Amniotic stem cell (primary cell): ENCODE measurements at regions not wholly inside any gene's neighbourhood (a gene's known extent, or its start where the extent isn't known, plus 50 kb on each side); places are given as distances from the start of the nearest gene placed in this dataset.
A peak's percentile ranks its signal among the peaks of the same experiment; 100 is the strongest.
"Not testable (repeated sequence)": the region's sequence is repeated elsewhere in the genome, so short reads cannot be mapped to it uniquely, and the experiment has no call there.

Experiments
- DNase-seq: peaks from one replicate; lab custom pipeline; 2025; lab: John Stamatoyannopoulos, UW

- no peak for DNase-seq
Observed at GRCh38 chr1:220942278-220942677, 63.0 kb downstream of the HLX start.

- not testable (repeated sequence) for DNase-seq
Observed at GRCh38 chr1:220942914-220943313, 63.7 kb downstream of the HLX start.

- no peak for DNase-seq
Observed at GRCh38 chr1:220943319-220943996, 64.2 kb downstream of the HLX start.

GRCh38 chr1:220950576-220950975 is 71.3 kb downstream of the HLX start:
- no peak for DNase-seq

GRCh38 chr1:220952961-220953643 is 73.9 kb downstream of the HLX start:
- no peak for DNase-seq

GRCh38 chr1:220954321-220955075 is 75.3 kb downstream of the HLX start:
- DNase-seq: no peak

GRCh38 chr1:220955116-220955515 is 75.9 kb downstream of the HLX start:
- DNase-seq: no peak

GRCh38 chr1:220956501-220957232 is 77.4 kb downstream of the HLX start:
- DNase-seq: no peak

- peak; percentile 89 for DNase-seq
Observed at GRCh38 chr1:220957233-220957605, 78.0 kb downstream of the HLX start.

GRCh38 chr1:220958234-220958633 is 79.0 kb downstream of the HLX start:
- no peak for DNase-seq

GRCh38 chr1:220962031-220962751 is 82.9 kb downstream of the HLX start:
- DNase-seq: peak; percentile 60

- DNase-seq: no peak
Observed at GRCh38 chr1:220966041-220966440, 86.8 kb downstream of the HLX start.

GRCh38 chr1:220966473-220966872 is 87.2 kb downstream of the HLX start:
- DNase-seq: no peak

GRCh38 chr1:220966881-220967611 is 87.8 kb downstream of the HLX start:
- DNase-seq: no peak

GRCh38 chr1:220967911-220968310 is 88.7 kb downstream of the HLX start:
- no peak for DNase-seq

- not testable (repeated sequence) for DNase-seq
Observed at GRCh38 chr1:220969281-220969680, 90.0 kb downstream of the HLX start.

- no peak for DNase-seq
Observed at GRCh38 chr1:220970311-220970710, 91.1 kb downstream of the HLX start.

GRCh38 chr1:220971221-220971620 is 92.0 kb downstream of the HLX start:
- DNase-seq: no peak

- no peak for DNase-seq
Observed at GRCh38 chr1:220974431-220974830, 95.2 kb downstream of the HLX start.

GRCh38 chr1:220976390-220976789 is 97.1 kb downstream of the HLX start:
- DNase-seq: no peak

- no peak for DNase-seq
Observed at GRCh38 chr1:220979371-220979770, 100.1 kb downstream of the HLX start.
